ENCODE measurements at regions not wholly inside any gene's neighbourhood (a gene's known extent, or its start where the extent isn't known, plus 50 kb on each side); places are given as distances from the start of the nearest gene placed in this dataset.
"Not testable (repeated sequence)": the region's sequence is repeated elsewhere in the genome, so short reads cannot be mapped to it uniquely, and the experiment has no call there.

- no peak for DNase-seq (ENCODE audit: extremely low read depth, low read depth, low spot score)
These were observed 92.0 kb upstream of the KIF26B start for GRCh38 chr1:245062741-245063305.

GRCh38 chr1:245061808-245062207 is 93.0 kb upstream of the KIF26B start:
- DNase-seq (ENCODE audit: extremely low read depth, low read depth, low spot score): not testable (repeated sequence)

- DNase-seq (ENCODE audit: extremely low read depth, low read depth, low spot score): peak; percentile 12
These were observed 94.0 kb upstream of the KIF26B start for GRCh38 chr1:245060684-245061374.

- no peak for DNase-seq (ENCODE audit: extremely low read depth, low read depth, low spot score)
These were observed 94.9 kb upstream of the KIF26B start for GRCh38 chr1:245059806-245060424.

- DNase-seq (ENCODE audit: extremely low read depth, low read depth, low spot score): no peak
These were observed 95.9 kb upstream of the KIF26B start for GRCh38 chr1:245058882-245059281.

GRCh38 chr1:245058436-245058835 is 96.3 kb upstream of the KIF26B start:
- no peak for DNase-seq (ENCODE audit: extremely low read depth, low read depth, low spot score)

- no peak for DNase-seq (ENCODE audit: extremely low read depth, low read depth, low spot score)
These were observed 97.9 kb upstream of the KIF26B start for GRCh38 chr1:245056913-245057312.

- not testable (repeated sequence) for DNase-seq (ENCODE audit: extremely low read depth, low read depth, low spot score)
These were observed 98.5 kb upstream of the KIF26B start for GRCh38 chr1:245056296-245056695.

- DNase-seq (ENCODE audit: extremely low read depth, low read depth, low spot score): no peak
These were observed 99.0 kb upstream of the KIF26B start for GRCh38 chr1:245055752-245056151.

GRCh38 chr1:245054507-245055270 is 100.1 kb upstream of the KIF26B start:
- DNase-seq (ENCODE audit: extremely low read depth, low read depth, low spot score): no peak

GRCh38 chr1:245054105-245054504 is 100.7 kb upstream of the KIF26B start:
- DNase-seq (ENCODE audit: extremely low read depth, low read depth, low spot score): no peak

GRCh38 chr1:245052258-245052657 is 102.5 kb upstream of the KIF26B start:
- DNase-seq (ENCODE audit: extremely low read depth, low read depth, low spot score): no peak

GRCh38 chr1:245051349-245052221 is 103.2 kb upstream of the KIF26B start:
- DNase-seq (ENCODE audit: extremely low read depth, low read depth, low spot score): no peak

- no peak for DNase-seq (ENCODE audit: extremely low read depth, low read depth, low spot score)
These were observed 108.0 kb upstream of the KIF26B start for GRCh38 chr1:245046769-245047168.

GRCh38 chr1:245046315-245046714 is 108.5 kb upstream of the KIF26B start:
- DNase-seq (ENCODE audit: extremely low read depth, low read depth, low spot score): no peak

GRCh38 chr1:245045087-245045881 is 109.5 kb upstream of the KIF26B start:
- DNase-seq (ENCODE audit: extremely low read depth, low read depth, low spot score): no peak

GRCh38 chr1:245043611-245043940 is 111.2 kb upstream of the KIF26B start:
- DNase-seq (ENCODE audit: extremely low read depth, low read depth, low spot score): no peak

- no peak for DNase-seq (ENCODE audit: extremely low read depth, low read depth, low spot score)
These were observed 113.6 kb upstream of the KIF26B start for GRCh38 chr1:245041058-245041698.

GRCh38 chr1:245039196-245039595 is 115.6 kb upstream of the KIF26B start:
- no peak for DNase-seq (ENCODE audit: extremely low read depth, low read depth, low spot score)

Measured in glomerular endothelial cell (primary cell).